ENCODE measurements at regions not wholly inside any gene's neighbourhood (a gene's known extent, or its start where the extent isn't known, plus 50 kb on each side); places are given as distances from the start of the nearest gene placed in this dataset.

GRCh38 chr13:80871481-80871880 is 530.6 kb upstream of the SPRY2 start:
- TF ChIP-seq POLR2A (IDR thresholded peaks at IDR 0.05): no peak
- no peak for TF ChIP-seq CTCF (IDR thresholded peaks at IDR 0.05)
- no peak for TF ChIP-seq POLR2AphosphoS5 (IDR thresholded peaks at IDR 0.05)

Data from gastroesophageal sphincter (tissue), 3 donors.